Panc1 (cell line): ENCODE measurements at regions not wholly inside any gene's neighbourhood (a gene's known extent, or its start where the extent isn't known, plus 50 kb on each side); places are given as distances from the start of the nearest gene placed in this dataset.

Experiments
- POLR2AphosphoS5 ChIP-seq: IDR thresholded peaks from 2 replicates; pipeline ENCODE4 v1.6.1; 2012; ENCODE audit warnings: mild to moderate bottlenecking, low read depth, low read length, moderate library complexity
- REST ChIP-seq, 2 experiments: IDR thresholded peaks; 2 replicates each; pipeline ENCODE4 v1.6.1; 2011 to 2012; ENCODE audit warnings: low read depth in 2 of 2, control low read depth in 1 of 2, low read length in 1 of 2, mild to moderate bottlenecking in 1 of 2, moderate library complexity in 1 of 2; ENCODE audit not compliant: insufficient read depth in 1 of 2
- SIN3A ChIP-seq: IDR thresholded peaks from 2 replicates; pipeline ENCODE4 v1.6.1; 2012; ENCODE audit warnings: low read depth, mild to moderate bottlenecking, low read length, moderate library complexity, borderline replicate concordance; ENCODE audit not compliant: insufficient read depth
- TCF7L2 ChIP-seq: IDR thresholded peaks from 2 replicates; pipeline ENCODE4 v1.6.1; 2011; ENCODE audit warnings: mild to moderate bottlenecking, low read depth, low read length, inconsistent platforms
- TF ChIP-seq, protein P1 (sequence below): fragments of 450-650 bp; IDR thresholded peaks from 2 replicates; pipeline ENCODE4 v1.5.1; 2017; ENCODE audit warnings: mild to moderate bottlenecking

GRCh38 chr1:193543259-193543658 lies 356.8 kb upstream of the B3GALT2 start:
- TF ChIP-seq TCF7L2 (no peak), SIN3A (no peak), REST (IDR thresholded peaks at IDR 0.05; ENCODE audit: insufficient read depth in 1 of 2, low read depth in 2 of 2, low read length in 1 of 2) (no peak), POLR2AphosphoS5 (no peak)
- TF ChIP-seq, protein P1, sequence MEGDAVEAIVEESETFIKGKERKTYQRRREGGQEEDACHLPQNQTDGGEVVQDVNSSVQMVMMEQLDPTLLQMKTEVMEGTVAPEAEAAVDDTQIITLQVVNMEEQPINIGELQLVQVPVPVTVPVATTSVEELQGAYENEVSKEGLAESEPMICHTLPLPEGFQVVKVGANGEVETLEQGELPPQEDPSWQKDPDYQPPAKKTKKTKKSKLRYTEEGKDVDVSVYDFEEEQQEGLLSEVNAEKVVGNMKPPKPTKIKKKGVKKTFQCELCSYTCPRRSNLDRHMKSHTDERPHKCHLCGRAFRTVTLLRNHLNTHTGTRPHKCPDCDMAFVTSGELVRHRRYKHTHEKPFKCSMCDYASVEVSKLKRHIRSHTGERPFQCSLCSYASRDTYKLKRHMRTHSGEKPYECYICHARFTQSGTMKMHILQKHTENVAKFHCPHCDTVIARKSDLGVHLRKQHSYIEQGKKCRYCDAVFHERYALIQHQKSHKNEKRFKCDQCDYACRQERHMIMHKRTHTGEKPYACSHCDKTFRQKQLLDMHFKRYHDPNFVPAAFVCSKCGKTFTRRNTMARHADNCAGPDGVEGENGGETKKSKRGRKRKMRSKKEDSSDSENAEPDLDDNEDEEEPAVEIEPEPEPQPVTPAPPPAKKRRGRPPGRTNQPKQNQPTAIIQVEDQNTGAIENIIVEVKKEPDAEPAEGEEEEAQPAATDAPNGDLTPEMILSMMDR, result no peak
